Omental fat pad (tissue), 3 donors: ENCODE measurements at regions not wholly inside any gene's neighbourhood (a gene's known extent, or its start where the extent isn't known, plus 50 kb on each side); places are given as distances from the start of the nearest gene placed in this dataset.

Experiments
- ATAC-seq: fragments of 150-250 bp; one replicate; pipeline ENCODE4 v1.9.1; 2016; ENCODE audit warnings: mild to moderate bottlenecking, moderate library complexity; ENCODE audit not compliant: low FRiP score
- DNase-seq: peaks from one replicate; pipeline ENCODE4 v3.0.0-alpha.2; 2019; ENCODE audit warnings: low spot score
- TF ChIP-seq, protein P1 (sequence below), 3 donors: fragments of 450-650 bp; IDR thresholded peaks; one replicate each; pipeline ENCODE4 v1.5.1; 2016 to 2017; ENCODE audit warnings: antibody characterized with exemption in 3 of 3, mild to moderate bottlenecking in 3 of 3, moderate library complexity in 2 of 3

DNA sequence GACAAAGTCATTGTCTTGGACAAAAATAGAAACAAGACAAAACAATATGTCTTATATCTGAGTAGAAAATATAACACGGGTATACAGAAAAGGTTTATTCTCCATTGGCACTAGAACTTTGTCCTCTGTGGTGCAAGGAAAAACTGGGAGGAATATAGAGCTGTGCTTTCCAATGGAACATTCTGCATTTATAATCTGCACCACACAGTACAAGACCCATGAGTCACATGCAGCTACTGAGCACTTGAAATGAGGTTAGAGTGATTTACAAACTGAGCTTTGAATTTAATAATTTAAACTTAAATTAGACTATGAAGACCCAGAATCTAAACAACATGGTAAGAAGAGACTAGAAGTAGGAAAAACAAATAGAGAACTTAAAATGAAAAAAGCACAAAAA is 86.1 kb downstream of the RAP2A start:
- ATAC-seq (no peak), DNase-seq (no peak)
- TF ChIP-seq, protein P1, sequence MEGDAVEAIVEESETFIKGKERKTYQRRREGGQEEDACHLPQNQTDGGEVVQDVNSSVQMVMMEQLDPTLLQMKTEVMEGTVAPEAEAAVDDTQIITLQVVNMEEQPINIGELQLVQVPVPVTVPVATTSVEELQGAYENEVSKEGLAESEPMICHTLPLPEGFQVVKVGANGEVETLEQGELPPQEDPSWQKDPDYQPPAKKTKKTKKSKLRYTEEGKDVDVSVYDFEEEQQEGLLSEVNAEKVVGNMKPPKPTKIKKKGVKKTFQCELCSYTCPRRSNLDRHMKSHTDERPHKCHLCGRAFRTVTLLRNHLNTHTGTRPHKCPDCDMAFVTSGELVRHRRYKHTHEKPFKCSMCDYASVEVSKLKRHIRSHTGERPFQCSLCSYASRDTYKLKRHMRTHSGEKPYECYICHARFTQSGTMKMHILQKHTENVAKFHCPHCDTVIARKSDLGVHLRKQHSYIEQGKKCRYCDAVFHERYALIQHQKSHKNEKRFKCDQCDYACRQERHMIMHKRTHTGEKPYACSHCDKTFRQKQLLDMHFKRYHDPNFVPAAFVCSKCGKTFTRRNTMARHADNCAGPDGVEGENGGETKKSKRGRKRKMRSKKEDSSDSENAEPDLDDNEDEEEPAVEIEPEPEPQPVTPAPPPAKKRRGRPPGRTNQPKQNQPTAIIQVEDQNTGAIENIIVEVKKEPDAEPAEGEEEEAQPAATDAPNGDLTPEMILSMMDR (IDR thresholded peaks at IDR 0.05): no peak

DNA sequence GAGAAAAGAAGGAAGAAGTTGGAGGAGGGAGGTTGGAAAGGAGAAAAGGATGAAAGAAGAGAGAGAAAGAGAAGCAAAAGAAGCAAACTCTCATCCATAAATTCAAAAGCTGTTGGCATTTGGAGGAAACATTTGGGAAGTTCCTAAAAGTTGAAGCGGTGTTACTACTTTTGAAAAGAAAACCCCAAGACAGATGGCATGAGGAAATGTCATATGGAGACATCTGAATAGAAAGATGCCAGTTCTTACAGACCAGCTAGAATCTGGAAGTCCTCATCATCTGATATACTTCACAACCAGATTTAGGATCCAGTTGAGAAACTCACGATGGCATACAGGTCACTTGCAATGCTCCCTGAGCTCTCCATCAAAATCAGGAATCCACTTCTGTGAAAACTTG is 86.9 kb downstream of the RAP2A start:
- TF ChIP-seq, protein P1 (IDR thresholded peaks at IDR 0.05): no peak
- no peak for DNase-seq
- ATAC-seq: no peak

DNA sequence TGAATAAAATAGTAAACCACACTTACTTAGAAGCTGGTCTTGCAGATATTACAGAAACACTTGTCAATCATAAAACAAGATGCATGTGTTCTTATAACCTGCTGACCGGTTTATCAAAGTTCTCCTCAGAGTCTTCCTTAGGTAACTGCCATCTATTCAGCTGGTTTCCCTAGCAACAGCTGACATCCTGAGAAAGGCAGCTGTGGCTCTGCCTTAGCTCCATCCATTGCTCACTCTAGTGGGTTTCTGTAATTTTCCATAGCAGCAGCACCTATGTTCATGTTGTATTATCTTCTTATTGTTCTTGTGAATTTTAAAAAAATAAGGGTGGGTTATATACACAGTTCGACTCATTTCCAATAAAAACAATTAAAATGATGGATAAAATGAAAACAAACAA is 87.8 kb downstream of the RAP2A start:
- no peak for ATAC-seq
- DNase-seq: no peak
- TF ChIP-seq, protein P1 (IDR thresholded peaks at IDR 0.05): no peak

DNA sequence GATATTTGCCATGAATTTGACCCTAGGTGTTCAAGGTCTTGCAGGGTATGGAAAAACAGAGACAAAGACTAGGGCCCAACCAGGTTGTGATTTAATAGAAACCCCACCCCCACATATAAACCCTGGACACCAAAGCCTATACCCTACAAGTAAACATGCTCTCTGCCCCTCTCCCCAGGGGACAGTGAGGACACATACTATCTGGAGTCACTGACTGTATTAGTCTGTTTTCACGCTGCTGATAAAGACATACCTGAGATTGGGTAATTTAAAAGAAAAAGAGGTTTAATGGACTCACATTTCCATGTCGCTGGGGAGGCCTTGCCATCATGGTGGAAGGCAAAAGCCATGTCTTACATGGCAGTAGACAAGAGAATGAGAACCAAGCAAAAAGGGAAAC is 88.3 kb downstream of the RAP2A start:
- no peak for ATAC-seq
- DNase-seq: no peak
- TF ChIP-seq, protein P1 (IDR thresholded peaks at IDR 0.05): no peak

DNA sequence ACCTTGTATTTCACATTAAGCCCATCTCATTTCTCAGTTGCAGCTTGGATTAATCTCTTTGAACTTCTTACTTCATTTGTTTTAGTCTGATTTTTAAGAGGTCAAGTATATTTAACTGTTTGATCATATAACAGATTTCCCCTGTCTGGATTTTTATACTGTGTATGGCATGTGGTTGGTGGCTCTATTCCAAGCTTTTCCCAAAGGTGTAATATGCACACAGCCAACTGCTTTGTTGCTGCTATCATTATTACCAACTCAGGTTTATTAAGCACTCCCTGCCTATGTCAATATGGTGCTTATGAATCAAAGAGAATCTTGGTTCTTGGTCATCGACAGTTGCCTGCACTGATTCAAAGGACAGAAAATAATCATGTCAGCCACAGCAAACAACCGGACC is 92.6 kb downstream of the RAP2A start:
- DNase-seq (no peak), ATAC-seq (no peak)
- TF ChIP-seq, protein P1 (IDR thresholded peaks at IDR 0.05): no peak

DNA sequence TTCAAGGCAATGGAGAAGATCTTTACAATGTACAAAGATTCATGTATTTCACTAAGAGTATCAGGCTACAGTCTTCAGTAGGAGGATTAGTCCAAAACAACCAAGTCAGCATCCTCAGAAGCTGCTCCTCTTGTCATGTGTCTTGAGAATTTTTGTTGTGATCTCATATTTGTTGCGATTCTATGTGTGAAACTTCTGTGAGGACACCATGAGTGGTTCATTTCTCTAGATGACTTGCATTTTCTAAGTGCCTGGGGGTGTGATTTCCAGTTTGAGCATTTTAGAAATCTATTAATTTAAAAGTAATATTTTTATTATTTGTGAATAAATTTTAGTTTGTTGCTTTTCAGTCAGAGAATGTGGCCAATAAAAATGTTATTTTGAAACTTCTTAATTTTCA is 94.5 kb downstream of the RAP2A start:
- ATAC-seq: no peak
- DNase-seq: no peak
- TF ChIP-seq, protein P1 (IDR thresholded peaks at IDR 0.05): no peak

DNA sequence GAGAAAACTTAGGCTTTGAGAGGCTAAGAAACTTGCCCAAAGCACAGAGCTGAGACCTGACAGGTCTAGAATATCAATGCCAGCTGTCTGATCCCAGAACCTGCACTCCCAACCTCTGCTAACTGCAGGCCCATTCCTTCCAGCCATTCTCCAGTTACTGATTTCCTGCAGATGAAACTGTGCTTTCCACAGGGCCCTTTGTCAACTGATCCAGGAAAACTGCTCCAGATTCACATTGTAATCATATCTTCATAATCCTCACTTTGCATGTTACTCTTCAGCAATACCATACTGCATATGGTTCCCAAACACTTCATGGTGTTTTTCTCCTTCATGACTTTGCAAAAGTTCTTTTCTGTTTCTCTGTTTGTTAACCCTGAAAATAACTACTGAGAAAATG is 100.6 kb downstream of the RAP2A start:
- TF ChIP-seq, protein P1 (IDR thresholded peaks at IDR 0.05): no peak
- DNase-seq (no peak), ATAC-seq (no peak)
